Activated T-cell treated with anti-CD3 and anti-CD28 coated beads, Interleukin-2, amount 50 U/mL, for 72 hours (primary cell): ENCODE measurements at regions not wholly inside any gene's neighbourhood (a gene's known extent, or its start where the extent isn't known, plus 50 kb on each side); places are given as distances from the start of the nearest gene placed in this dataset.

Source experiments
- ATAC-seq, 2 donors: fragments of 150-1000 bp; cut with Tn5 transposase; replicated peaks in 1 of 2; 2 replicates each; pipeline ENCODE4 v1.10.0; 2021; ENCODE audit warnings: moderate library complexity in 2 of 2, mild to moderate bottlenecking in 1 of 2
- DNase-seq, 2 donors: peaks; one replicate each; pipeline ENCODE4 v3.0.0; 2021 to 2022; ENCODE audit warnings: mixed read lengths in 1 of 2
- H3K27ac Mint-ChIP-seq: one replicate; pipeline ENCODE4 v1.8.0; 2022; ENCODE audit warnings: mild to moderate bottlenecking, moderate library complexity, mixed read lengths
- H3K27me3 Mint-ChIP-seq: one replicate; pipeline ENCODE4 v1.8.0; 2022; ENCODE audit warnings: low read depth, mixed read lengths
- H3K36me3 Mint-ChIP-seq, 2 donors: one replicate each; pipeline ENCODE4 v1.8.0; 2022; ENCODE audit warnings: mixed read lengths in 2 of 2, mild to moderate bottlenecking in 1 of 2; ENCODE audit not compliant: insufficient read depth in 2 of 2
- H3K4me1 Mint-ChIP-seq: one replicate; pipeline ENCODE4 v1.8.0; 2022; ENCODE audit warnings: low read depth, mixed read lengths
- H3K4me3 Mint-ChIP-seq, 2 donors: one replicate each; pipeline ENCODE4 v1.8.0; 2022; ENCODE audit warnings: mild to moderate bottlenecking in 2 of 2, mixed read lengths in 2 of 2, moderate library complexity in 2 of 2
- H3K9me3 Mint-ChIP-seq, 2 donors: one replicate each; pipeline ENCODE4 v1.8.0; 2022; ENCODE audit warnings: mixed read lengths in 2 of 2

DNA sequence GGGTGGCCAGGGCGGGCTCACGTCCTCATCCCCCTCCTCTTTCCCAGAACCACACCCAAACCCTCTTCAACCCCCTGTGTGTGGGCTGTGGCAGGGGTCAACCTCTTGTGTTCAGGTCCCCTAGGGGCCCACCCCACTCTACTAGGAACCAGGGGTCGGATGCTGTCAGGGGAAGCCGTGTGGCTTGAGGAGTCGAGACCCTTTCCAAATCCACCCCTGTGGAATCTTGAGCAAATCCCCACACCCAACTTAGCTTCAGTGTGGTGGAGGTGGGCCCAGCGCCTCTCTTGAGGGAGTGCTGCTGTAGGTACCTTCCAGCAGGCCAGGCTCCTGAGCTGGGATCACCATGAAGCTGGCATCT, 121.5 kb downstream of the MRM1 start:
- Mint-ChIP-seq H3K4me1 (peaks cover 63% of the 10 kb centered on the region), H3K27ac (peak overlapping the region; percentile 74)
- ATAC-seq: no peak

DNA sequence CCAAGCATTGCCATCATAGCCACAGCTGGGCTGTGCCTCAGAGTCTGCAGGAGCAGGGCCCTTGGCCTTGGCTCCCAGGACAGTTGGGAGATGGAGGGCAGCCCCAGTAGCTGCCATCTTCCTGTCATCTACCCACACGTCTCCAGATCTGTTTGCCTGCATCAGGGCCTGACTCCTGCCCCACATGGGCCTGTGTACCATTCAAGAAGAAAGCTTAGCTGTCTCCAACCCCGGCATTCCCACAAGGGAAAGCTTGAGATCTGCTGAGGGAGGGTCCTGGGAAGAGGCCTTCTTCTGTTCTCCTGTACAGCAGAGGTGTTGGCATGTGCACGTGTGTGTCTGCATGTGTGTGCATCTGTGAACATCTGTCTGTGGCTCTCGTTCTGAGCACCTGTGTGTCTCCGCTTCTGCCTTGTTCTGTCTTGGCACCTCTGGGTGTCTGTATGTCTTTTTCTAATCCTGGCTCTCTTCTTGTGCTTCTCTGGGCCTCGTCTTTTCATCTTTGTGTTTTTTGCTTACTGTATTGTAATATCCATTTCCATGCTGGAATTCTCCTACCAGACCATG, 122.2 kb downstream of the MRM1 start:
- ATAC-seq (no peak), DNase-seq (no peak)
- peaks cover 0 to 1% of the 10 kb centered on the region in 2 donors for H3K9me3 Mint-ChIP-seq
- peak overlapping the region; percentile 56 to 94 for H3K4me3 Mint-ChIP-seq
- H3K27me3 Mint-ChIP-seq: no peaks in the 10 kb centered on the region
- peaks cover 69% of the 10 kb centered on the region for H3K4me1 Mint-ChIP-seq
- H3K36me3 Mint-ChIP-seq: no peaks in the 10 kb centered on the region
- peak overlapping the region; percentile 74 for H3K27ac Mint-ChIP-seq

More for the DNA sequence above, 121.5 kb downstream of the MRM1 start:
- Mint-ChIP-seq H3K9me3 (peaks cover 0 to 1% of the 10 kb centered on the region in 2 donors), H3K4me3 (peak overlapping the region; percentile 56 to 94), H3K27me3 (no peaks in the 10 kb centered on the region), H3K36me3 (no peaks in the 10 kb centered on the region)
- no peak for DNase-seq

- Mint-ChIP-seq H3K27ac (no peak overlapping the region), H3K4me1 (peaks cover 62% of the 10 kb centered on the region), H3K9me3 (no peaks in the 10 kb centered on the region), H3K4me3 (no peak overlapping the region), H3K27me3 (peaks cover 7% of the 10 kb centered on the region), H3K36me3 (no peaks in the 10 kb centered on the region)
- ATAC-seq (no peak), DNase-seq (no peak)
Measured at GRCh38 chr17:36726199-36726598, 124.8 kb downstream of the MRM1 start.

DNA sequence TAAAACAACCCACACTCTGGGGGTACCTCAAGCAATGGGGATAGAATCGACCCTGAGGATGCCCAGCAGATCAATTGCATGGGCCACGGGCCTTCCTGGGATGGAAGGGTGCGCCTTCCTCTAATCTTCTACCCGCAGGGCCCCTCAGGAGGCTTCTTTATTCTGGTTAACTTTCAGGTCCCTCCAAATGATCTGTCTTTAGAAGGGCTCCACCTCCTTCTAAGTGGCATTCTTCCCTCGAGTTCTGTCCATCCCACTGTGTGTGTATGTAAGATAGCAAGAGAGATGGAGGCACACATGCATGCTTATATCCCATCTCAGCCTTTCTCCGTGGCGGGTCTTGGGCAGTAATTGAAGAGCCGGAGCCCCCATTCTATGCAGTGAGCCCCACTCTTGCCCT, 125.7 kb downstream of the MRM1 start:
- Mint-ChIP-seq H3K27ac (no peak overlapping the region), H3K9me3 (no peaks in the 10 kb centered on the region), H3K36me3 (no peaks in the 10 kb centered on the region), H3K4me3 (peak overlapping the region; percentile 28 to 70), H3K4me1 (peaks cover 53% of the 10 kb centered on the region), H3K27me3 (peaks cover 13% of the 10 kb centered on the region)
- no peak for DNase-seq
- no peak for ATAC-seq

GRCh38 chr17:36727577-36727976, 126.2 kb downstream of the MRM1 start:
- Mint-ChIP-seq H3K27me3 (peaks cover 18% of the 10 kb centered on the region), H3K4me1 (peaks cover 53% of the 10 kb centered on the region), H3K36me3 (no peaks in the 10 kb centered on the region)

DNA sequence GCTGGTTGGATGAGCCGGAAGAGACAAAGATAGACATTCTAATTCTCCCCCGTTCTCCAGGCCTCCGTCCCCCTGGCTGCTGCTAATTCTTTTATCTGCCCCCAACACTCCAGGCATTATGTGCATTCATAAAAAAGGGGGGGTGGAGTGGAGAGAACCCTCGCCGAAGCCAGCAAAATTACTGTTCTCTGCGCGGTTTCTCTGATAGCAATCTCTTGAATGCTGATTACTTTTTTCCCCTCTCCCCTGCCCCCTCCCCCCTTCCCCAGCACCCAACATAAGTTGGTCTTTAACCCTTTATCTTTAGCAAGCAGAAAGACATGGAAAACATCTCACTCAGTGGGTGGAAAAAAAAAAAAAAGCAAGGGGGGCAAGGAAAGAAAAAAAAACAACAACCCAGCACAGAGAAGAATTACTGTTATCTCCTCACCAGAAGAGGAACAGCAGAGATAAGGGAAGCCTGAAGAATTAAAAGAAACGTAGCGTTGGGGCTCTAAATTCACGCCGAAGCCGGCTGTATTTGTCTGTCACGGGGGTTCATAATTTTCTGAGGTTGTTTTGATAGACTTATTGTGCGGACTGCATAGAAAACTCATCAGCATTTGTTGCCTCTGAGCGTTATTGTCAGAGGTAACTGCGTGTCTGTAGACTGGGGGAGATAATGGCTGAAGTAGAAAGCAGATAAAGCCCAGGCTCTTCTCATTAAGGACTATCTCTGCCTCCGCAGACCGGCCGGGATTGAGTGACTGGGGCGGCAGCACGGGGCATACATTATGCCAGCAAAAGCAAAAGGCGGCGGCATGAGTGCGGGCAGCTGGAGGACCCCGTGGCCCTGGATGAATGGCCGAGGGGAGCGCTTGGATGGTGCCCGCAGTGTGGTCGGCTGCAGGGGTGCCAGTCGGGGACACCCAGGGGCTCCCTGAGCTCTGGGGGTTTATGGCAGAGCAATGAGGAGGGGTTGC, 126.9 kb downstream of the MRM1 start:
- peak in 1 of 2 donors; percentile 40 for DNase-seq
- Mint-ChIP-seq H3K36me3 (no peaks in the 10 kb centered on the region), H3K4me3 (peak overlapping the region; percentile 66 to 70), H3K27ac (peak overlapping the region; percentile 35), H3K27me3 (peaks cover 21% of the 10 kb centered on the region), H3K4me1 (peaks cover 51% of the 10 kb centered on the region), H3K9me3 (no peaks in the 10 kb centered on the region)
- ATAC-seq: peak; percentile 32 to 61

More at GRCh38 chr17:36727577-36727976, 126.2 kb downstream of the MRM1 start:
- Mint-ChIP-seq H3K27ac (peak overlapping the region; percentile 35), H3K9me3 (no peaks in the 10 kb centered on the region), H3K4me3 (peak overlapping the region; percentile 66 to 70)
- DNase-seq: no peak
- ATAC-seq: no peak

- ATAC-seq: no peak
- H3K4me1 Mint-ChIP-seq: peaks cover 35% of the 10 kb centered on the region
- H3K36me3 Mint-ChIP-seq: no peaks in the 10 kb centered on the region
Measured at GRCh38 chr17:36730095-36730808, 128.9 kb downstream of the MRM1 start.

GRCh38 chr17:36730857-36731490, 129.6 kb downstream of the MRM1 start:
- DNase-seq (no peak), ATAC-seq (no peak)
- H3K27ac Mint-ChIP-seq: no peak overlapping the region
- H3K9me3 Mint-ChIP-seq: no peaks in the 10 kb centered on the region
- peaks cover 22% of the 10 kb centered on the region for H3K27me3 Mint-ChIP-seq
- H3K4me3 Mint-ChIP-seq: no peak overlapping the region
- peaks cover 30% of the 10 kb centered on the region for H3K4me1 Mint-ChIP-seq
- no peaks in the 10 kb centered on the region for H3K36me3 Mint-ChIP-seq

More at GRCh38 chr17:36730095-36730808, 128.9 kb downstream of the MRM1 start:
- DNase-seq: no peak
- peaks cover 21% of the 10 kb centered on the region for H3K27me3 Mint-ChIP-seq
- H3K4me3 Mint-ChIP-seq: no peak overlapping the region
- H3K27ac Mint-ChIP-seq: no peak overlapping the region
- no peaks in the 10 kb centered on the region for H3K9me3 Mint-ChIP-seq

DNA sequence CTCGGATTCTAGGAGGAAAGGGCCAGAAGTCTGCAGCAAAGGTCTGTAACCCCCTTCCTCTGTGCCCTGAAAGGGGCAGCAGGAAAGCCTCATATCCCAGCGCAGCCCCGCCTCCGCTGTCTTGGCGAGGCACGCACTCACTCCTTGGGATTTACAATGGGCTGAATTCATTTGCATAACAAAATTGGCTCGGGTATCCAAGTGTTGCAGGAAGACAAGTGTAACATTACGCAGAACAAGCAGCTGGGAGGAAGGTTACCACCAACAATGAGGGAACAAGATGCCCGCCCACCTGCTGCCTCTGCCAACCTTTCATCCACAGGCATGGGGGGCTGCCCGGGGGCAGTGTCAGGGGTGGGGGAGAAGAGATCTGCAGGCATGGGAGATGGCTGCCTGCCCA, 130.4 kb downstream of the MRM1 start:
- DNase-seq (no peak), ATAC-seq (no peak)
- H3K4me3 Mint-ChIP-seq: no peak overlapping the region
- H3K4me1 Mint-ChIP-seq: peaks cover 22% of the 10 kb centered on the region
- no peak overlapping the region for H3K27ac Mint-ChIP-seq
- peaks cover 29% of the 10 kb centered on the region for H3K27me3 Mint-ChIP-seq
- no peaks in the 10 kb centered on the region for H3K9me3 Mint-ChIP-seq
- no peaks in the 10 kb centered on the region for H3K36me3 Mint-ChIP-seq

GRCh38 chr17:36732351-36732750, 131.0 kb downstream of the MRM1 start:
- no peak overlapping the region for H3K27ac Mint-ChIP-seq
- no peaks in the 10 kb centered on the region for H3K9me3 Mint-ChIP-seq
- peaks cover 29% of the 10 kb centered on the region for H3K27me3 Mint-ChIP-seq
- no peaks in the 10 kb centered on the region for H3K36me3 Mint-ChIP-seq
- DNase-seq (no peak), ATAC-seq (no peak)
- H3K4me3 Mint-ChIP-seq: no peak overlapping the region
- H3K4me1 Mint-ChIP-seq: peaks cover 16% of the 10 kb centered on the region

GRCh38 chr17:36736201-36737156, 135.1 kb downstream of the MRM1 start:
- Mint-ChIP-seq H3K27ac (no peak overlapping the region), H3K9me3 (no peaks in the 10 kb centered on the region), H3K36me3 (no peaks in the 10 kb centered on the region), H3K27me3 (peaks cover 21% of the 10 kb centered on the region), H3K4me1 (no peaks in the 10 kb centered on the region), H3K4me3 (no peak overlapping the region)
- DNase-seq (no peak), ATAC-seq (no peak)

- H3K9me3 Mint-ChIP-seq: no peaks in the 10 kb centered on the region
- DNase-seq (no peak), ATAC-seq (no peak)
- H3K27ac Mint-ChIP-seq: no peak overlapping the region
- H3K27me3 Mint-ChIP-seq: peaks cover 8% of the 10 kb centered on the region
- H3K4me1 Mint-ChIP-seq: no peaks in the 10 kb centered on the region
- no peaks in the 10 kb centered on the region for H3K36me3 Mint-ChIP-seq
- no peak overlapping the region for H3K4me3 Mint-ChIP-seq
Measured at GRCh38 chr17:36739208-36739607, 137.8 kb downstream of the MRM1 start.
